ENCODE measurements at regions not wholly inside any gene's neighbourhood (a gene's known extent, or its start where the extent isn't known, plus 50 kb on each side); places are given as distances from the start of the nearest gene placed in this dataset.
A peak's percentile ranks its signal among the peaks of the same experiment; 100 is the strongest.
"Not testable (repeated sequence)": the region's sequence is repeated elsewhere in the genome, so short reads cannot be mapped to it uniquely, and the experiment has no call there.

- no peaks in the 10 kb centered on the region for H3K79me2 ChIP-seq (ENCODE audit: control insufficient read depth, insufficient read depth, low read length, poor library complexity)
- no peak overlapping the region for H2AK5ac ChIP-seq (ENCODE audit: low read length)
- H3K9ac ChIP-seq (ENCODE audit: low read length) = no peak overlapping the region
- no peak overlapping the region for H3K4ac ChIP-seq (ENCODE audit: low read depth, low read length)
- H2BK5ac ChIP-seq (ENCODE audit: low read depth, low read length, poor library complexity) = no peak overlapping the region
- H3K27ac ChIP-seq (ENCODE audit: low read depth, low read length) = no peak overlapping the region
- no peak overlapping the region for H4K8ac ChIP-seq (ENCODE audit: low read depth, low read length)
- peaks cover 0 to 4% of the 10 kb centered on the region in 2 experiments for H3K4me1 ChIP-seq (ENCODE audit: control insufficient read depth in 1 of 2, insufficient read depth in 2 of 2, low read length in 2 of 2)
- H3K18ac ChIP-seq (ENCODE audit: low read length) = no peak overlapping the region
- H2AFZ ChIP-seq (ENCODE audit: insufficient read depth, low read length, poor library complexity) = no peak overlapping the region
- no peak overlapping the region for H3K4me3 ChIP-seq (ENCODE audit: low read depth, low read length)
- no peaks in the 10 kb centered on the region for H3K9me3 ChIP-seq (ENCODE audit: insufficient read depth, low read depth, low read length)
- no peak overlapping the region for H4K91ac ChIP-seq (ENCODE audit: low read depth, low read length)
- no peak overlapping the region for H2BK120ac ChIP-seq (ENCODE audit: insufficient read depth, low read length, poor library complexity)
- WGBS (ENCODE audit: extremely low coverage, insufficient coverage, insufficient read length) = no CpG with 5 or more reads among the region's 6 CpGs
- no peaks in the 10 kb centered on the region for H3K36me3 ChIP-seq (ENCODE audit: control insufficient read depth in 1 of 2, insufficient read depth in 2 of 2, low read length in 2 of 2)
- H3K27me3 ChIP-seq (ENCODE audit: insufficient read depth, low read length) = no peaks in the 10 kb centered on the region
- no peak overlapping the region for H3K4me2 ChIP-seq (ENCODE audit: low read length)
- H3K14ac ChIP-seq (ENCODE audit: low read length) = no peak overlapping the region
- no peak overlapping the region for H3K23ac ChIP-seq (ENCODE audit: low read length)
- H2BK12ac ChIP-seq (ENCODE audit: low read length) = no peak overlapping the region
- H4K12ac ChIP-seq (ENCODE audit: low read depth, low read length) = no peak overlapping the region
- DNase-seq = no peak
- H3K79me1 ChIP-seq (ENCODE audit: low read length) = no peaks in the 10 kb centered on the region
Measured at GRCh38 chr16:27600381-27600780, 50.4 kb downstream of the KATNIP start.

GRCh38 chr16:27602103-27602502 is 52.2 kb downstream of the KATNIP start:
- H2BK5ac ChIP-seq (ENCODE audit: low read depth, low read length, poor library complexity) = no peak overlapping the region
- no peaks in the 10 kb centered on the region for H3K27me3 ChIP-seq (ENCODE audit: insufficient read depth, low read length)
- H3K4ac ChIP-seq (ENCODE audit: low read depth, low read length) = no peak overlapping the region
- H3K4me2 ChIP-seq (ENCODE audit: low read length) = no peak overlapping the region
- no peak overlapping the region for H2BK12ac ChIP-seq (ENCODE audit: low read length)
- H3K9ac ChIP-seq (ENCODE audit: low read length) = no peak overlapping the region
- no CpG with 5 or more reads among the region's 4 CpGs for WGBS (ENCODE audit: extremely low coverage, insufficient coverage, insufficient read length)
- H3K14ac ChIP-seq (ENCODE audit: low read length) = no peak overlapping the region
- no peaks in the 10 kb centered on the region for H3K36me3 ChIP-seq (ENCODE audit: control insufficient read depth in 1 of 2, insufficient read depth in 2 of 2, low read length in 2 of 2)
- no peak overlapping the region for H2BK120ac ChIP-seq (ENCODE audit: insufficient read depth, low read length, poor library complexity)
- no peak overlapping the region for H3K27ac ChIP-seq (ENCODE audit: low read depth, low read length)
- no peaks in the 10 kb centered on the region for H3K79me1 ChIP-seq (ENCODE audit: low read length)
- H3K4me1 ChIP-seq (ENCODE audit: control insufficient read depth in 1 of 2, insufficient read depth in 2 of 2, low read length in 2 of 2) = peaks cover 0 to 4% of the 10 kb centered on the region in 2 experiments
- no peak overlapping the region for H2AFZ ChIP-seq (ENCODE audit: insufficient read depth, low read length, poor library complexity)
- no peak overlapping the region for H3K23ac ChIP-seq (ENCODE audit: low read length)
- no peak for DNase-seq
- H4K91ac ChIP-seq (ENCODE audit: low read depth, low read length) = no peak overlapping the region
- H2AK5ac ChIP-seq (ENCODE audit: low read length) = no peak overlapping the region
- H3K4me3 ChIP-seq (ENCODE audit: low read depth, low read length) = no peak overlapping the region
- no peak overlapping the region for H4K8ac ChIP-seq (ENCODE audit: low read depth, low read length)
- no peak overlapping the region for H4K12ac ChIP-seq (ENCODE audit: low read depth, low read length)
- no peak overlapping the region for H3K18ac ChIP-seq (ENCODE audit: low read length)
- H3K9me3 ChIP-seq (ENCODE audit: insufficient read depth, low read depth, low read length) = no peaks in the 10 kb centered on the region
- H3K79me2 ChIP-seq (ENCODE audit: control insufficient read depth, insufficient read depth, low read length, poor library complexity) = no peaks in the 10 kb centered on the region

- H2BK12ac ChIP-seq (ENCODE audit: low read length); H3K27ac ChIP-seq (ENCODE audit: low read depth, low read length); H4K8ac ChIP-seq (ENCODE audit: low read depth, low read length); H3K79me1 ChIP-seq (ENCODE audit: low read length); H3K14ac ChIP-seq (ENCODE audit: low read length); H3K4ac ChIP-seq (ENCODE audit: low read depth, low read length); H4K12ac ChIP-seq (ENCODE audit: low read depth, low read length); H2BK5ac ChIP-seq (ENCODE audit: low read depth, low read length, poor library complexity); H3K36me3 ChIP-seq (ENCODE audit: control insufficient read depth in 1 of 2, insufficient read depth in 2 of 2, low read length in 2 of 2); H2AK5ac ChIP-seq (ENCODE audit: low read length); H3K18ac ChIP-seq (ENCODE audit: low read length); H3K4me3 ChIP-seq (ENCODE audit: low read depth, low read length); H3K9me3 ChIP-seq (ENCODE audit: insufficient read depth, low read depth, low read length); H3K4me2 ChIP-seq (ENCODE audit: low read length); H3K23ac ChIP-seq (ENCODE audit: low read length); H4K91ac ChIP-seq (ENCODE audit: low read depth, low read length); H3K27me3 ChIP-seq (ENCODE audit: insufficient read depth, low read length); H3K79me2 ChIP-seq (ENCODE audit: control insufficient read depth, insufficient read depth, low read length, poor library complexity); H3K4me1 ChIP-seq (ENCODE audit: control insufficient read depth in 1 of 2, insufficient read depth in 2 of 2, low read length in 2 of 2); H3K9ac ChIP-seq (ENCODE audit: low read length); H2BK120ac ChIP-seq (ENCODE audit: insufficient read depth, low read length, poor library complexity); H2AFZ ChIP-seq (ENCODE audit: insufficient read depth, low read length, poor library complexity): not testable (repeated sequence)
- DNase-seq = peak; percentile 35 to 75
- WGBS (ENCODE audit: extremely low coverage, insufficient coverage, insufficient read length) = no CpG with 5 or more reads among the region's 12 CpGs
Measured at GRCh38 chr16:27605500-27606106, 55.7 kb downstream of the KATNIP start.

GRCh38 chr16:27611340-27611739 is 61.4 kb downstream of the KATNIP start:
- Histone ChIP-seq H3K27me3 (ENCODE audit: insufficient read depth, low read length) (no peaks in the 10 kb centered on the region), H3K4me1 (ENCODE audit: control insufficient read depth in 1 of 2, insufficient read depth in 2 of 2, low read length in 2 of 2) (no peaks in the 10 kb centered on the region), H2AFZ (ENCODE audit: insufficient read depth, low read length, poor library complexity) (no peak overlapping the region), H3K27ac (ENCODE audit: low read depth, low read length) (no peak overlapping the region), H2BK12ac (ENCODE audit: low read length) (no peak overlapping the region), H2BK120ac (ENCODE audit: insufficient read depth, low read length, poor library complexity) (no peak overlapping the region), H3K79me1 (ENCODE audit: low read length) (no peaks in the 10 kb centered on the region), H3K9me3 (ENCODE audit: insufficient read depth, low read depth, low read length) (no peaks in the 10 kb centered on the region), H4K8ac (ENCODE audit: low read depth, low read length) (no peak overlapping the region), H2AK5ac (ENCODE audit: low read length) (no peak overlapping the region), H2BK5ac (ENCODE audit: low read depth, low read length, poor library complexity) (no peak overlapping the region), H3K79me2 (ENCODE audit: control insufficient read depth, insufficient read depth, low read length, poor library complexity) (no peaks in the 10 kb centered on the region), H3K14ac (ENCODE audit: low read length) (no peak overlapping the region), H3K23ac (ENCODE audit: low read length) (no peak overlapping the region), H4K91ac (ENCODE audit: low read depth, low read length) (no peak overlapping the region), H3K36me3 (ENCODE audit: control insufficient read depth in 1 of 2, insufficient read depth in 2 of 2, low read length in 2 of 2) (peaks cover 2 to 7% of the 10 kb centered on the region in 2 experiments), H3K4ac (ENCODE audit: low read depth, low read length) (no peak overlapping the region), H4K12ac (ENCODE audit: low read depth, low read length) (no peak overlapping the region), H3K18ac (ENCODE audit: low read length) (no peak overlapping the region), H3K4me3 (ENCODE audit: low read depth, low read length) (no peak overlapping the region), H3K4me2 (ENCODE audit: low read length) (no peak overlapping the region), H3K9ac (ENCODE audit: low read length) (no peak overlapping the region)
- no peak for DNase-seq
- no CpG with 5 or more reads among the region's 5 CpGs for WGBS (ENCODE audit: extremely low coverage, insufficient coverage, insufficient read length)
